Ovary (tissue), 7 donors: ENCODE measurements at regions not wholly inside any gene's neighbourhood (a gene's known extent, or its start where the extent isn't known, plus 50 kb on each side); places are given as distances from the start of the nearest gene placed in this dataset.

Experiments used
- DNase-seq, 5 donors: peaks; one replicate each; pipeline ENCODE4 v3.0.0-alpha.2; 2019 to 2020
- H3K27ac ChIP-seq, 2 donors: fragments of 200-600 bp; one replicate each; pipeline versions ENCODE4 v1.5.1 to v1.8.0; 2019 to 2022
- H3K27me3 ChIP-seq: fragments of 200-600 bp; one replicate; pipeline ENCODE4 v1.8.0; 2022
- H3K36me3 ChIP-seq: fragments of 200-600 bp; sonication (generic); one replicate; pipeline ENCODE4 v1.5.1; 2019
- H3K4me1 ChIP-seq: one replicate; pipeline ENCODE4 v1.8.1; 2013; ENCODE audit warnings: mild to moderate bottlenecking, moderate library complexity; ENCODE audit not compliant: insufficient read depth
- H3K4me3 ChIP-seq: fragments of 200-600 bp; sonication (generic); one replicate; pipeline ENCODE4 v1.5.1; 2017
- H3K9me3 ChIP-seq, 2 donors: fragments of 200-600 bp in 1 of 2; sonication (generic) in 1 of 2; one replicate each; pipeline versions ENCODE4 v1.5.1 to v1.8.1; 2013 to 2019; ENCODE audit warnings: mild to moderate bottlenecking in 1 of 2, moderate library complexity in 1 of 2
- EP300 ChIP-seq: sonication (generic); formaldehyde crosslinking; IDR thresholded peaks from one replicate; pipeline ENCODE4 v1.6.1; 2017; ENCODE audit warnings: antibody characterized with exemption
- POLR2A ChIP-seq: fragments of 450-650 bp; IDR thresholded peaks from one replicate; pipeline ENCODE4 v1.6.1; 2017; ENCODE audit warnings: antibody characterized with exemption, mild to moderate bottlenecking, moderate library complexity
- WGBS, 3 donors: extraction: QIAGEN DNeasy Blood & Tissue Kit in 1 of 3; methylation state at CpG; one replicate each; pipeline versions ENCODE4 v1.1.5 to v1.1.7; 2013 to 2017; 5-methylcytosine and 5-hydroxymethylcytosine counted together
- intact Hi-C, 4 donors: fragments of 100-400 bp; cut with DNase I; formaldehyde crosslinking; loops; one replicate each; pipeline versions ENCODE4 v1.11.0 to v1.15.1; 2022 to 2023
- TF ChIP-seq, protein P1 (sequence below), 3 donors: fragments of 450-650 bp in 2 of 3; fragments of 200-600 bp in 1 of 3; IDR thresholded peaks; one replicate each; pipeline versions ENCODE4 v1.5.1 to v1.8.0; 2016 to 2022; ENCODE audit warnings: antibody characterized with exemption in 3 of 3, mild to moderate bottlenecking in 1 of 3
- donor health status: DM: no; HTN: no; CAD: no; lungs with moderate emphysema.
- donor health status: DM: no; HTN: no; CAD: no.
- donor health status: Bipolar disorder and iron deficiency.
- donor health status: DM: no; HTN: no; CAD: no.
- donor health status: DM: yes; HTN: yes; CAD: no.

DNA sequence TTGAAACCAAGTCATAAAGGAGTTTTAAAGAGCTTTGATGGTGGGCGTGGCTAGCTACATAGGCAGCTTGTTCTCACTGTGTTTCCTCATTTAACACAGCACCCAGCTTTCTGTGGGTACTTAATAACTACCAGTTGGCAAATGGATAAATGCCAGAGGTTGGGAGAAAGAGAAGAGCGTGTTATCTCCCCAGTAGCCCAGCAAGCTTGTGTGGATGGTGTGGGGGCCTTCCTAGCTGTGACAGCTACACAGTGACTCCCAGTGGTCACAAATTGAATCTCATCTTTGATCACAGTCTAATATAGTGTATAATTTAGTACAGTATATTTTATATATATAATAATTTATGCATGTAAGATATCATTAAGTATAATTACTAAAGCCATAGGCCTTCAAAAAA, 984.1 kb downstream of the EPHA3 start:
- 33 to 46% (median 40%) methylated on average over 2 of the region's 2 CpGs for WGBS, 3 donors
- intact Hi-C loops: no loop called here
- no peaks in the 10 kb centered on the region for H3K36me3 ChIP-seq
- no peaks in the 10 kb centered on the region for H3K4me1 ChIP-seq
- no peaks in the 10 kb centered on the region for H3K9me3 ChIP-seq
- no peak overlapping the region for H3K4me3 ChIP-seq
- peak in 4 of 5 donors; percentile 18 to 51 (median 28) for DNase-seq
- TF ChIP-seq POLR2A: no peak
- TF ChIP-seq, protein P1, sequence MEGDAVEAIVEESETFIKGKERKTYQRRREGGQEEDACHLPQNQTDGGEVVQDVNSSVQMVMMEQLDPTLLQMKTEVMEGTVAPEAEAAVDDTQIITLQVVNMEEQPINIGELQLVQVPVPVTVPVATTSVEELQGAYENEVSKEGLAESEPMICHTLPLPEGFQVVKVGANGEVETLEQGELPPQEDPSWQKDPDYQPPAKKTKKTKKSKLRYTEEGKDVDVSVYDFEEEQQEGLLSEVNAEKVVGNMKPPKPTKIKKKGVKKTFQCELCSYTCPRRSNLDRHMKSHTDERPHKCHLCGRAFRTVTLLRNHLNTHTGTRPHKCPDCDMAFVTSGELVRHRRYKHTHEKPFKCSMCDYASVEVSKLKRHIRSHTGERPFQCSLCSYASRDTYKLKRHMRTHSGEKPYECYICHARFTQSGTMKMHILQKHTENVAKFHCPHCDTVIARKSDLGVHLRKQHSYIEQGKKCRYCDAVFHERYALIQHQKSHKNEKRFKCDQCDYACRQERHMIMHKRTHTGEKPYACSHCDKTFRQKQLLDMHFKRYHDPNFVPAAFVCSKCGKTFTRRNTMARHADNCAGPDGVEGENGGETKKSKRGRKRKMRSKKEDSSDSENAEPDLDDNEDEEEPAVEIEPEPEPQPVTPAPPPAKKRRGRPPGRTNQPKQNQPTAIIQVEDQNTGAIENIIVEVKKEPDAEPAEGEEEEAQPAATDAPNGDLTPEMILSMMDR (IDR thresholded peaks at IDR 0.05): peak in 2 of 3 donors; percentile 33 to 39
- H3K27me3 ChIP-seq: no peaks in the 10 kb centered on the region
- H3K27ac ChIP-seq: no peak overlapping the region

DNA sequence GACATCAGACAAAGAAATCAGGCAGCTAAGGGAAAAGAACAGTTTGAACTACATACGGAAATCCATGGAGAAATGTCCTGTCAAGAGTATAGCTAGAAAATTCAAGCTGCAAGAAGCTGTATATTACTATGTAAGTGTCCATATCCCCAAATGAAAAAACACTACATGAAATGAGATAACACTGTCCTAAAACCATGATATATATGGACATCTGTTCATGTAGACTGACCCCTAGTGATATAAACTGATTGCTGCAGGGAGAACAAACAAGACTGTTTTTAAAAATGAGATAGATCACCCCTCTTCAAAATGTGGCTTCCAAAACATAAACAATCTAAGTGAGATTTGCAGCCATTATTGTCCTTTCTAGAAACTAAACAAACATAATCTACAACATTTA, 985.6 kb downstream of the EPHA3 start:
- Histone ChIP-seq H3K4me1 (no peaks in the 10 kb centered on the region), H3K27me3 (no peaks in the 10 kb centered on the region), H3K4me3 (no peak overlapping the region), H3K36me3 (no peaks in the 10 kb centered on the region), H3K9me3 (no peaks in the 10 kb centered on the region), H3K27ac (no peak overlapping the region)
- WGBS, 3 donors: 75 to 84% (median 80%) methylated on average over 1 of the region's 1 CpG
- TF ChIP-seq EP300 (no peak), POLR2A (no peak)
- TF ChIP-seq, protein P1 (IDR thresholded peaks at IDR 0.05): peak in 1 of 3 donors; percentile 23
- no peak for DNase-seq
- intact Hi-C loops: no loop called here

DNA sequence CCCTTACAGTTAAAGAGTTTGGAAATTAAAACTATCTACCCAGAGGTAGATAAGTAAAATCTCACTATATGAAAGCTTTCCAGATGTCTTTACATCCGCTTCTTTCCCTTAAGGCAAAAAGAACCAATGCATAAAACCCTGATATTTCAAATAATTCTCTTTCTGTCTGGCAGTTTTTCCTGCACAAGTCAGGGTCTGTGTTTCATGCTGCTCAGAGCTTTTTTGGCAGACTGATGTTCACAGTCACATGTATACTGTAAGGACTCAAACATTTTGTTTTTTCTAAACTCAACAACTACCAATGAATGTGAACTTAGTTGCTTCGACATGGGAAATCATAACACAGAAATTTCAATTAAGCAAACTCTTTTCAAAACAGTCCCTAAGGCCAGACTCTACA, 988.4 kb downstream of the EPHA3 start:
- H3K36me3 ChIP-seq: no peaks in the 10 kb centered on the region
- no peaks in the 10 kb centered on the region for H3K4me1 ChIP-seq
- H3K27ac ChIP-seq: no peak overlapping the region
- intact Hi-C loops: no loop called here
- whole genome bisulfite sequencing, 3 donors: 82 to 83% (median 83%) methylated on average over 2 of the region's 2 CpGs
- H3K27me3 ChIP-seq: no peaks in the 10 kb centered on the region
- TF ChIP-seq POLR2A: no peak
- TF ChIP-seq, protein P1 (IDR thresholded peaks at IDR 0.05): no peak
- no peak for TF ChIP-seq EP300
- DNase-seq: no peak
- no peak overlapping the region for H3K4me3 ChIP-seq
- H3K9me3 ChIP-seq: no peaks in the 10 kb centered on the region

DNA sequence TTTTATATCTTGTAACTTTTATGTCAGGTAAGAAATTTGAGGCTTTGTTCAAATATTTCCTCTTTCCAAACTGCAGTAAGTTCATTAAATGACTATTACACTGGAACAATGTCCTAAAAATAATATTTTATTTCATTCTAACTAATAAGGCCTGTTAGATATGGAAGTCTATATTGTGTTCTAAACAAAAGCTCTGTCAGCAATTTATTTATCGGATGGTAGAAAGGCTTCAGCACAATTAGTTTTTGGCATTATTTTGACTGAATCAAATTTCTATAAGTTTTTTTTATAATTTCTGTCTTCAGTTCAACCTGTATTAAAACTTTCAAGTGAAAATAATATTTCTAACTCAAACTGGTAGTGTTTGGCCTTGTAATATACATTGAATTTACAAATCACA, 992.1 kb downstream of the EPHA3 start:
- intact Hi-C loops: no loop called here

DNA sequence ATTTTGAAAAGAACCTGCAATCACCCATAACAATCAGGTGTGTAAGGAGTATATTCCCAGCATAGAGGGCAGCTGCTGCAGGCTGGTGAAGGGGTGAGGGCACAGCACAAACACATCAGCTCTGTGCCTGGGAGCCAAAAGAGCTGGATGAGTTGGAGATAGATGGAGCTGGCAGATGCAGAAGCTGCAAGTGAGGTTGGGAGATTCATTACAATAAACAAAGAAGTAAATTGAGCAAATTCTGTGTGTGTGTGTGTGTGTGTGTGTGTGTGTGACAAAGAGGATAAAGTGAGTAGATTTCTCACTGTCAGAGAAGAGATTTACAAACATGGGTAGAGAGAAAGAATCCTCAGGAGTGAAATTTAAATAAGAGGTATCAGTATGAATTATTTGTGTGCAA, 994.7 kb downstream of the EPHA3 start:
- H3K27ac ChIP-seq: no peak overlapping the region
- H3K36me3 ChIP-seq: no peaks in the 10 kb centered on the region
- H3K4me1 ChIP-seq: no peaks in the 10 kb centered on the region
- no peaks in the 10 kb centered on the region for H3K27me3 ChIP-seq
- H3K4me3 ChIP-seq: no peak overlapping the region
- intact Hi-C loops: no loop called here
- DNase-seq: no peak
- TF ChIP-seq, protein P1 (IDR thresholded peaks at IDR 0.05): no peak
- no peak for TF ChIP-seq POLR2A
- no peak for TF ChIP-seq EP300
- no peaks in the 10 kb centered on the region for H3K9me3 ChIP-seq

More for the DNA sequence above, 992.1 kb downstream of the EPHA3 start:
- H3K9me3 ChIP-seq: no peaks in the 10 kb centered on the region
- no peak overlapping the region for H3K4me3 ChIP-seq
- DNase-seq: no peak
- 88 to 93% (median 90%) methylated on average over 1 of the region's 1 CpG for WGBS, 3 donors
- H3K36me3 ChIP-seq: no peaks in the 10 kb centered on the region
- TF ChIP-seq EP300: no peak
- no peak for TF ChIP-seq POLR2A
- no peak overlapping the region for H3K27ac ChIP-seq
- no peaks in the 10 kb centered on the region for H3K4me1 ChIP-seq
- no peaks in the 10 kb centered on the region for H3K27me3 ChIP-seq
